Right lobe of liver (tissue), 4 donors: ENCODE measurements at regions not wholly inside any gene's neighbourhood (a gene's known extent, or its start where the extent isn't known, plus 50 kb on each side); places are given as distances from the start of the nearest gene placed in this dataset.

Source experiments
- CTCF ChIP-seq, 4 donors: fragments of 200-600 bp in 3 of 4; fragments of 450-650 bp in 1 of 4; IDR thresholded peaks; one replicate each; pipeline versions ENCODE4 v1.5.1 to v1.8.0; 2016 to 2022; ENCODE audit warnings: antibody characterized with exemption in 4 of 4, mild to moderate bottlenecking in 2 of 4
- POLR2A ChIP-seq: fragments of 450-650 bp; IDR thresholded peaks from one replicate; pipeline ENCODE4 v1.6.1; 2017; ENCODE audit warnings: antibody characterized with exemption, mild to moderate bottlenecking
- donor health status: DM: no; HTN: no; CAD: no.
- donor health status: DM: no; HTN: no; CAD: no.
- donor health status: DM: no; HTN: yes; CAD: no.

- TF ChIP-seq POLR2A (no peak), CTCF (IDR thresholded peaks at IDR 0.05) (no peak)
Observed at GRCh38 chr20:24051160-24051559, 62.6 kb upstream of the GGTLC1 start.
